SK-N-MC (cell line): ENCODE measurements at regions not wholly inside any gene's neighbourhood (a gene's known extent, or its start where the extent isn't known, plus 50 kb on each side); places are given as distances from the start of the nearest gene placed in this dataset.
A peak's percentile ranks its signal among the peaks of the same experiment; 100 is the strongest.

Experiments used
- DNase-seq: peaks from one replicate; pipeline ENCODE4 v3.0.0-alpha.2; 2011; ENCODE audit warnings: low read depth, low spot score
- H3K27ac ChIP-seq: fragments of 200-600 bp; sonication (generic); 2 replicates; pipeline ENCODE4 v1.5.1; 2016; ENCODE audit warnings: mixed run types
- H3K36me3 ChIP-seq: fragments of 200-600 bp; sonication (generic); 2 replicates; pipeline ENCODE4 v1.6.1; 2017; ENCODE audit warnings: antibody characterized with exemption, low read length, mixed read lengths; ENCODE audit not compliant: insufficient read depth
- H3K4me3 ChIP-seq: fragments of 200-600 bp; sonication (generic); 2 replicates; pipeline ENCODE4 v1.5.1; 2016
- H3K9ac ChIP-seq: fragments of 200-600 bp; sonication (generic); 2 replicates; pipeline ENCODE4 v1.8.0; 2017; ENCODE audit warnings: mixed run types, mixed read lengths; ENCODE audit not compliant: insufficient read length
- H3K9me3 ChIP-seq: fragments of 200-600 bp; sonication (generic); 2 replicates; pipeline ENCODE4 v1.6.1; 2017; ENCODE audit warnings: low read depth, mild to moderate bottlenecking, antibody characterized with exemption, low read length, moderate library complexity, mixed read lengths
- EZH2 ChIP-seq: fragments of 200-600 bp; sonication (generic); IDR thresholded peaks from one replicate; pipeline ENCODE4 v1.6.1; 2017; ENCODE audit warnings: antibody characterized with exemption
- FOXP2 ChIP-seq: optimal IDR thresholded peaks from 2 replicates; pipeline ENCODE3; 2011; ENCODE audit warnings: mild to moderate bottlenecking, moderate library complexity; ENCODE audit not compliant: insufficient read depth; ENCODE audit errors: extremely low read length, control extremely low read depth
- POLR2AphosphoS5 ChIP-seq: IDR thresholded peaks from 2 replicates; pipeline ENCODE4 v1.6.1; 2012; ENCODE audit warnings: mild to moderate bottlenecking, low read depth, low read length, borderline replicate concordance

DNA sequence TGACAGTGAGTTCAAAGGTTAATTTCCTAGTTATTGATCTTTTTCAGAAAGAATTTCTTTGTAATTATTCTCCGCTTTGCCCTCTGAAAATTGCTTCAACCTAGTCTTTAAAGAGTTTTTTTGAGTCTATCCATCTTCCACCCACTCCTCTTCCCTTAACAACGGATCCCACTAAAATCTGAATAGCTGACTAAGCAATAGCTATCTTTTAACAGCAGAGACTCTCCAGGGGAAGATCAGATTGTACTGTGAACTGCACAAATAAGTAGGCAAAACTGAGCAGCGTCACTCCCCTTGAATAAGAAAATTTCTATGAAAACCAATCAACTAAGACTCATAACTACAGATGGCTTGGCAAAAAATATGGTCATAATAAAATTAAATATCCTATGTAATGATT is 127.9 kb downstream of the TUSC7 start:
- TF ChIP-seq EZH2 = no peak
- TF ChIP-seq POLR2AphosphoS5 = no peak
- no peaks in the 10 kb centered on the region for H3K9me3 ChIP-seq
- H3K27ac ChIP-seq = peak overlapping the region; percentile 48; the same call in 1 of the 2 replicates
- peak overlapping the region; percentile 41 for H3K4me3 ChIP-seq
- DNase-seq = no peak
- no peak overlapping the region for H3K9ac ChIP-seq
- no peaks in the 10 kb centered on the region for H3K36me3 ChIP-seq

DNA sequence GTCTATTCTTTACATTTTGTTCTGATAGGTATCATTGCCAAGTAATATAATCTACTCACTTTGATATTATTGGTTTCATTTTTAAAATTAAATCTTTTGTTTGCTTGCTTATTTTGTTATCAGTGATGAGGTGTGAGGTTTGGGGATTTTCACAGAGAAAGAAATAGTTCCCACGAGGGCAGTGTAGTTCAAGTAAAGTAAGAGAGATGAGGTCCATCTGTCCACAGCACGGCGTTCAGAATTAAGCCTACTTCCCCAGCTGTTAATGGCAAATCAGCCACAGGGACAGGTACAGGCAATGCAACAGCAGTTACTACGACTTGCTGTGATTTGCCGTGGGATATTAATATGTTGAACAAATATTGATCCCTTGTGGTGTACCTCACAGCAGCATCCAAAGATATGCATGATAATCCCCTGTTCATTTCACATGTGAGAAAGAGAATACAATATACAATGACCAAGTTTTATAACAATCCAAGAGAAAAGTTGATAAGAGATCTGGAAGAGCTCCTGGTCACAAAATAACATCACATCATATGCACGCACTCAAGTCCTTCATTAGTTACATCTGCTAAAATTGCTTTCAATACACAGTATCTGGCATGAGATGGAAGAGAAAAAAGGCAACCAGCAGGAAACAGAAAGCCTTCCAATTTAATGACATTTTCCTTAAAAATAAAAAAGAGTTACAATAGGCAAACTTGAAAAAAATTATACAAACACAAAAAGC is 131.6 kb downstream of the TUSC7 start:
- no peaks in the 10 kb centered on the region for H3K9me3 ChIP-seq
- H3K4me3 ChIP-seq = no peak overlapping the region
- TF ChIP-seq EZH2 (no peak), FOXP2 (no peak), POLR2AphosphoS5 (no peak)
- no peak overlapping the region for H3K27ac ChIP-seq
- no peaks in the 10 kb centered on the region for H3K36me3 ChIP-seq
- no peak for DNase-seq
- H3K9ac ChIP-seq = no peak overlapping the region

DNA sequence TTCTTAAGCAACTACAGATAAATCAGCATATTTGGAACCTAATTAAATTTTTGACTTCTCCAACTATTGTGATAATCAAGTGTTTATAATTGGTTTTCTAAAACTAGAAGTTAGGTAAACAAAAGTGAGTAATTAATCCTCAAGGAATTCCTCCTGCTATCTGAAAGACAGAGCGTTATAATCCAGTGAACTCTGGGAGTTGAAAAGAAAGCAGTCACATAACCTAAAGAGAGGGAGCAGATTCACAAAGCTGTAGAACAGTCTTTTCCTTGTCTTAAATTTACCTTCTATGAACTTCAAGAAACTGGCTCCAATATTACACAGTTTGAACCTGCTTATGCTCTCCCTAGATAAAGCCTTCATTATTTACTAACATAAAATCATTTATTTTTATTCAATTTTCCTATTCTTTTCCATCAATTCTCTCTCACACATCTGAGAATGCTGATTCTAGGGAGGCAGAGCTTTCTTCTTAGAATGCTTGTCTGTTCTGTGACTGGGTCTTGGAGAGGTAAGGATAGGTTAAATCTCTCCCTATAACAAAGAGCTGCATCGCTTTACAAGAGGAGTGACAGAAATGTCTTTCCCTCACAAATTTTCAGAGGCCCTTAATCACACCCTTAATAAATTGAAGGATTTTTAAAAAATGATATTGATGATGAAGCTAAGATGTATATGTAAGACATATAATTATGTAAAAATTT is 132.8 kb downstream of the TUSC7 start:
- H3K9ac ChIP-seq = no peak overlapping the region
- H3K4me3 ChIP-seq = no peak overlapping the region
- no peak overlapping the region for H3K27ac ChIP-seq
- no peaks in the 10 kb centered on the region for H3K36me3 ChIP-seq
- H3K9me3 ChIP-seq = no peaks in the 10 kb centered on the region
- no peak for DNase-seq
- TF ChIP-seq EZH2 (no peak), FOXP2 (no peak), POLR2AphosphoS5 (no peak)

DNA sequence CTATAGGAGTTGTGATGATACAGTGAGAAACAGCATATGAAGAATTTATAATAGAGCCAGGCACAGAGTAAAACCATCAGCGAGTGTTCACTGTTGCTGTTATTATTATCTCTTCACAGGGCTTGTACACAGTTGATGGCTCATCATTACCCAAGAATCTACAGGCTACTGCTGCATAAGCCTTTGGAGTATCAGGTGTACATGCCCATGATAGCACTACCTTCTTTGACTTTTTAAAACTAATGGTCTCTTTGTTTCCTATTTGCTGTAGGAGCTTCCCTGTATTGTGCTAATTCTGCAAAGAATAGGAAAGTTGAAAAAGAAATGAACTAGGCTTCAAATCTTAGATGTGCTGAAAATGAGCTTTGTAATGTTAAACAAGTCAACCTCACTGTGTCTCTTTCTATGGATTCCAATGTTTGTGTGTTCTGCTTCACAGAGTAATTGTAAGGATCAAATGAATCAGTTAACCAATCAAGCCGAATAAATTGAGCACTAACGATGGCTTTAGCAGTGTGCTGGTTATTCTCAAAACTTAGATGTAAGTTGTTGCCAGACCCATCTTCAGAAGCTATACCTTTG is 138.8 kb downstream of the TUSC7 start:
- Histone ChIP-seq H3K4me3 (no peak overlapping the region), H3K9ac (no peak overlapping the region), H3K36me3 (no peaks in the 10 kb centered on the region), H3K9me3 (no peaks in the 10 kb centered on the region), H3K27ac (no peak overlapping the region)
- DNase-seq = no peak
- TF ChIP-seq EZH2 (no peak), POLR2AphosphoS5 (no peak), FOXP2 (no peak)

DNA sequence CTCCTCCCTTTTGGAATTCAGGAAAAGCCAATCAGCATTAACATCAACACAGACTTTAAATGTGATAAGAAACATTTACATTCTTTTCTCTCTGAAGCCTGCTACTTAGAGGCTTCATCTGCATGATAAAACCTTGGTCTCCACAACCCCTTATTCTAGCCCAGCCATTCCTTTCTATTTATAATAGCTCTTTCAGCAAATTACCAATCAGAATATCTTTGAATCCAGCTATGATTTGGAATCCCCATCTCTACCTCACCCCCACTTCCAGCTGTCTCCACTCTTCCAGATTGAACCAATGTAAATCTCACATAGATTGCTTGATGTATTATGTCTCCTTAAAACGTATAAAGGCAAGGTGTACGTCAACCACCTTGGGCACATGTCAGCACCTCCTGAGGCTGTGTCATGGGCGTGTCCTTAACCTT is 139.7 kb downstream of the TUSC7 start:
- DNase-seq = no peak
- no peak overlapping the region for H3K27ac ChIP-seq

DNA sequence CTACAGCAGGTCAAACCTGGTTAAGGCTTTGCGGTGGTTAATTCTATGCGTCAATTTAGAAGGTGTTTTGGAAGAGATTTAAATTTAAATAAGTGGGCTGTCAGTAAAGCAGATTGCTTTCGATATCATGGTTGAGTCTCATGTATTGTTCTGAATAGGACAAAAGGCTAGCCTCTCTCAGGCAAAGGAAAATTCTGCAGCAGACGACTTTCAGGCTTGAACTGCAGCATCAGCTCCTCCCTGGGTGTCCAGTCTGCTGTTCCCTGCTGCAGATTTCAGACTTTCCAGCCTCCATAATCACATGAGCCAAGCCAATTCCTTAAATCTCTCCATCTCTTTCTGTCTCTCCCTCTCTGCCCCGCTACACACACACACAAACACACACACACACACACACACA is 143.2 kb downstream of the TUSC7 start:
- DNase-seq = no peak
- Histone ChIP-seq H3K9ac (no peak overlapping the region), H3K27ac (no peak overlapping the region), H3K36me3 (no peaks in the 10 kb centered on the region), H3K4me3 (no peak overlapping the region), H3K9me3 (no peaks in the 10 kb centered on the region)
- TF ChIP-seq FOXP2 (no peak), EZH2 (no peak), POLR2AphosphoS5 (no peak)

More for the DNA sequence above, 139.7 kb downstream of the TUSC7 start:
- no peak overlapping the region for H3K4me3 ChIP-seq
- H3K9me3 ChIP-seq = no peaks in the 10 kb centered on the region
- no peak overlapping the region for H3K9ac ChIP-seq
- no peaks in the 10 kb centered on the region for H3K36me3 ChIP-seq
- TF ChIP-seq POLR2AphosphoS5 = no peak
- TF ChIP-seq FOXP2 = no peak
- TF ChIP-seq EZH2 = no peak

DNA sequence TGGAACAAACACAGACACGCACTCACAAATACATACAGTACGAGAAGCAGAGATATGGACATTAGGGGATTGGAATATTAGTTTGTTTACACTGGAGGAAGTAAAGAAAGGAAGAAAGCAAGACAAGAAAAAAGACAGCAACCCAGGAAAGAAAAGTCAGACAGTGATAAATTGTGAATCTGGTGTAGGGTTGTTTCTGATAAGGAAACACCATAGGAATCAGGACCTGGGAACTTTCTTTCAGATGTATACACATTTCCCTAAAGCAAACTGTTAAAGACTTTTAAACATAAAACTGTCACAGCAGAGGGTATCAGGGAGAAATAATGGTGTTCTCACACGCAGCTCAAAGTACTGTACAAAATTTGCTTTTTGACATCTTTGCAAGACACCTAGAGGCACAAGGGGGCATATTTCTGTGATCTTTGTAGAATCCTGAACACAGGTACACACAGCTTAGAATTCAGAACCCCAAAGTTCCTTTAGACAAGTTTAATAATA is 153.7 kb downstream of the TUSC7 start:
- Histone ChIP-seq H3K27ac (no peak overlapping the region), H3K9ac (no peak overlapping the region), H3K36me3 (no peaks in the 10 kb centered on the region), H3K4me3 (no peak overlapping the region), H3K9me3 (no peaks in the 10 kb centered on the region)
- no peak for TF ChIP-seq EZH2
- TF ChIP-seq FOXP2 = no peak
- DNase-seq = no peak

DNA sequence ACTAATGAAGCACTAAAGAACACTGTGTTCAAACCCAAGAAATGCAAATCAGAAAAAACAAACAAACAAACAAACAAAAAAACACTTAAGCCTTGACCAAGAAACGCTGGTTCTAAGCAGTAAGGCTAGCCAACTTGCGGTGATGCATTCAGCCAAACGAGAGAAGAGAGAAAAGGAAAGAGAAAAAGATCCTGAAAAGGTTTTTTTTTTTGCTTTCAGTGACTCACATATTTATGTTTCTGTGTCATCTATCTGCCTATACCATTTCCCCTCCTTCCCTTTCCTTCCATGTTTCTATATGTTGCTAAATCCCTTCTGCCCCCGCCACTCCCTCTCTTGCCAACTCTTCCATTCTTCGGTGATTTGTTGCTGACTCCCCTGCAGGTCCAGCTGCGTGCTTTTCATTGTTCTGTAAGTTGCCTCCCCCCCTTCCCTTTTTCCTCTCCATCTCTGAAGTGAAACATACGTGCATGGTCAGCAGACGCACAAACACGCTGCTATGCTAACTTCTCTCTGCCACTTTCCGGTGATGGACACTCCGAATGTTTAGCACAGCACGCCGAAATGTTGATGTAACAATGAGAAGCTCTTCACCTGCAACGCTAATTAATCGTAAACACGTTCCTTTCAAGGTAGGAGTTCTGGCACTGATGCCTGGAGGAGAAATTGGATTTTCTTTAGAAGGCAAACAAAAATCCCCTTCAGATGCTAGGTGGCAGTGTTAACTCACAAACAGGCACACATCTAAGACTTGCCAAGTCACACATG is 154.4 kb downstream of the TUSC7 start:
- no peaks in the 10 kb centered on the region for H3K9me3 ChIP-seq
- peak overlapping the region; percentile 36 for H3K4me3 ChIP-seq
- DNase-seq = peak; percentile 32
- no peak overlapping the region for H3K9ac ChIP-seq
- no peak overlapping the region for H3K27ac ChIP-seq
- no peak for TF ChIP-seq EZH2
- TF ChIP-seq FOXP2 = no peak
- TF ChIP-seq POLR2AphosphoS5 = no peak
- H3K36me3 ChIP-seq = no peaks in the 10 kb centered on the region

DNA sequence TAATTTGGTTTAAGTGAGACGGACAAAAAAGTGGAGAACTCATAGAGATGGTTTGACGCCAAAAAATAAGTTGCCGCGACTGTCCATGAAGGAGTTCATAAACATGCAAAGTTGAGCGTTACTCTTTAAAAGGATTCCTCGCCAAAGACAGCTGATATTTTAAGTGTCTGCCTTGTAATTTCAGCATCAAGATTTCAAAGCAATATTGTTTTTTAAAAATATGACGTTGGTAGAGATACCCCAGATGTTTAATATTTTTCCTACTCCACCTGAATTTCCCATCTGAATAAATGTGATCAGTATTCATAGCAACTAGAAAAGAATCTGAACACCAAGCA is 155.0 kb downstream of the TUSC7 start:
- Histone ChIP-seq H3K27ac (no peak overlapping the region), H3K4me3 (no peak overlapping the region), H3K36me3 (no peaks in the 10 kb centered on the region), H3K9me3 (no peaks in the 10 kb centered on the region), H3K9ac (no peak overlapping the region)
- TF ChIP-seq EZH2 = no peak
- no peak for TF ChIP-seq POLR2AphosphoS5
- TF ChIP-seq FOXP2 = no peak
- DNase-seq = no peak
